Fibroblast of upper back skin (primary cell): ENCODE measurements at regions not wholly inside any gene's neighbourhood (a gene's known extent, or its start where the extent isn't known, plus 50 kb on each side); places are given as distances from the start of the nearest gene placed in this dataset.
"Not testable (repeated sequence)": the region's sequence is repeated elsewhere in the genome, so short reads cannot be mapped to it uniquely, and the experiment has no call there.

Experiments used
- DNase-seq: peaks from one replicate; pipeline ENCODE4 v3.0.0-alpha.2; 2013

- no peak for DNase-seq
Measured at GRCh38 chr19:20287070-20287469, 120.1 kb downstream of the ZNF486 start.

GRCh38 chr19:20285876-20286275, 118.9 kb downstream of the ZNF486 start:
- DNase-seq = not testable (repeated sequence)

GRCh38 chr19:20279516-20279915, 112.5 kb downstream of the ZNF486 start:
- DNase-seq = no peak

GRCh38 chr19:20278342-20278741, 111.3 kb downstream of the ZNF486 start:
- DNase-seq = no peak

- not testable (repeated sequence) for DNase-seq
Measured at GRCh38 chr19:20276732-20277082, 109.7 kb downstream of the ZNF486 start.

- DNase-seq = no peak
Measured at GRCh38 chr19:20276011-20276731, 109.2 kb downstream of the ZNF486 start.

- no peak for DNase-seq
Measured at GRCh38 chr19:20273951-20274570, 107.0 kb downstream of the ZNF486 start.

- DNase-seq = no peak
Measured at GRCh38 chr19:20273376-20273775, 106.4 kb downstream of the ZNF486 start.

- not testable (repeated sequence) for DNase-seq
Measured at GRCh38 chr19:20272627-20273010, 105.6 kb downstream of the ZNF486 start.

GRCh38 chr19:20271927-20272626, 105.1 kb downstream of the ZNF486 start:
- DNase-seq = not testable (repeated sequence)

GRCh38 chr19:20271215-20271926, 104.4 kb downstream of the ZNF486 start:
- no peak for DNase-seq

- no peak for DNase-seq
Measured at GRCh38 chr19:20269461-20269860, 102.4 kb downstream of the ZNF486 start.

- not testable (repeated sequence) for DNase-seq
Measured at GRCh38 chr19:20261513-20261912, 94.5 kb downstream of the ZNF486 start.

GRCh38 chr19:20260738-20261137, 93.7 kb downstream of the ZNF486 start:
- DNase-seq = not testable (repeated sequence)

- DNase-seq = no peak
Measured at GRCh38 chr19:20259615-20260014, 92.6 kb downstream of the ZNF486 start.

GRCh38 chr19:20256606-20257005, 89.6 kb downstream of the ZNF486 start:
- DNase-seq = no peak

- DNase-seq = no peak
Measured at GRCh38 chr19:20254121-20254520, 87.1 kb downstream of the ZNF486 start.

- DNase-seq = no peak
Measured at GRCh38 chr19:20252613-20253012, 85.6 kb downstream of the ZNF486 start.

GRCh38 chr19:20250627-20251026, 83.6 kb downstream of the ZNF486 start:
- no peak for DNase-seq

- DNase-seq = no peak
Measured at GRCh38 chr19:20250121-20250520, 83.1 kb downstream of the ZNF486 start.
